Superior temporal gyrus (tissue), 1 donor: ENCODE measurements at regions not wholly inside any gene's neighbourhood (a gene's known extent, or its start where the extent isn't known, plus 50 kb on each side); places are given as distances from the start of the nearest gene placed in this dataset.

Source experiments
- DNase-seq: peaks from one replicate; pipeline ENCODE4 v3.0.0-alpha.2; 2016; ENCODE audit errors: extremely low spot score

DNA sequence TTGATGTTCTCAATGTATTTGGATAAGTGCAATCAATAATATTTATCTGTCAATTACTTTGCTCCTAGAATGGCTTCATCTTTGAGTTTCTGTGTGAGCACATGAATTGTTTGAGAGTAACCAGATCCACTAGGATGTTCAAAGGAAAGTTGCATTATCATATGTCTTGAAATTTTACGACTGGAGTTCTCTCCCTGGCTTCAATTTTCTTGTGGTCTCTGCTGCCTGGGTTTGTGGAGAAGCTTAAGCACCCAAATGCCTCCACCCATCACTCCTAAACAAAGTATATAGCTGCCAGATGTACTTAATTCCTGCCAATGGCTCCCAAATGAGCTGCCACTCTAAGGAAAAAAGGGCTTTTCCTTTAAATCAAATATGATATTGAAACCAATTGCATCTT lies 1149.4 kb upstream of the ZEB2 start:
- DNase-seq = no peak

GRCh38 chr2:145666552-145666951 lies 1146.6 kb upstream of the ZEB2 start:
- no peak for DNase-seq

GRCh38 chr2:145657265-145657664 lies 1137.3 kb upstream of the ZEB2 start:
- DNase-seq = no peak

DNA sequence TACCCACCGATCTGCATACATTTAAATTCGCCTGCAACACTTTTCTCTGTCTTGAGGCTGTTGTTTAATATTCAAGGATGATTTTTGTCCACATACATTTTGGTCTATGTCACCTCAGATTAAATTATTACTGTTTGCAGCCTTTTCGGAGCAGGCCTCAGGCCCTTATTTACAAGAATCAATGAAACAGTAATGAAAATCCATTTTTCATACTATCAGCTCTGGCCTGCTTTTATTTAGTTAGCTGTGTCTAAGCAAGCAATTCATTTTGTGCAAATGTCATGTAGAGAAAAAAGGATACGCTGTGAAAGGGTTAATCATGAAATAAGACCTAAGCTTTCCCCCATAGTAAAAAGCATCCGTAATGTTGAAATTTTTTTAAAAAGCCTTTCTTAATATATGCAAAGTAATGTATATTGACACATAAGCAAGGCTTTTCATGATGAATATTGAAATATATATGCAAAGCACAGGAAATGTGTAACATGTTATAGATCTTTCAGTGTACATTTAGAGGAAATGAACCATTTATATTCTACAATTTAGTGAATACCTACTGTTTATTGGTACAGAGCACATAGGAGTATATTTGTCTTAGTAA lies 1135.3 kb upstream of the ZEB2 start:
- DNase-seq = no peak

DNA sequence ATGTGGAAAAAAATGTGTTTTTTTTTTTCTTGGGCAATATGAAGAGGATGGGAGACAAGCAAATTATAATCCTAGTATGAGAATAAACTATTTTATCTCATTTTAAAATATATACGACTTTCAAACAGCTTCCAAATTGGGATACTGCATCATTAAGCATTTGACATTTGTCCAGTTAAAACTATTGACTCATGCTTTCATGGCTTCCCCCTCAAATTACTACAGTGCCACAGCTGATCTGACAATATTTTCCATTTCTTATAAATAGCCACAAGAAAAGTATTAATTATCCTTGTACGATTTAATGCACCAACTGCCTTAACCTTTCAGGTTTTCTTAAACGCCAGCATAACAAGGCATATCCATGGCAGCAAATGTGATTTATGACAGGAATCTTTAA lies 1134.8 kb upstream of the ZEB2 start:
- no peak for DNase-seq

DNA sequence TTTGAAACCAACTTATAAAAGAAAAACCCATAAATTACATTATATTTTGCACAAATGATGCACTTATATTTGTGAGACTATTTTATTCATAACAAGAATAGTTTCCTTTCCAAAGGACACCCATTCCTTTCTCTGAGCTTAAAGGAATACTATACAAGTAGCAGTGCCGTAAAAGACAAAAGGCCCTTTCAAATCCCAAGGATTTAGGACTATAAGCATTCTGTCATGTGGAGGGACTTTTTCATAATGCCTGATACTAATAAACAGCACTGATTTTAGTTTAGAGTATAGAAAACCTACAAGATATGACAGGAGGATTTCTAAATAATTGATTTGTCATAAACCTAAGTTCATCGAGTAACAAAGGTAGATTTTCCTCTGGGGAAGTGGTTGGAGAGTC lies 1134.2 kb upstream of the ZEB2 start:
- DNase-seq = no peak

DNA sequence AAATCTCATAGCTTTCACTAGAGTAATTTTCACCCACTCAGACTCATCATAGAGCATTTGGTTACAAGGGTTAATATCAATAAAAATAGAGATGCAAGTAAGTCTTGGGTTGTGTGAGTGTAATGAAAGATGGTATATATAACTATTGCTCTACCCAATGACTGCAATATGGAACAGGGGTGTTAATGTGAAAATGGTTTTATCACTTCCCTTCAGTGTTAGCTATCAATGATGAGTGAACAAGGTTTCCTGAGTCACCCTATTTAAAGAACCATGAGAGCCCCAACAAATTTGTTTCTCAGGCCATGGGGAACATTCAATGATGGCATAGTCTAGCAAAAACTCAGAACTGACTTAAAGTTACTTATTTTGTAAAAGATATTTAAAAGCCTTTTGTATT lies 1133.6 kb upstream of the ZEB2 start:
- no peak for DNase-seq

- no peak for DNase-seq
These were observed 1132.9 kb upstream of the ZEB2 start for GRCh38 chr2:145652571-145653545.

DNA sequence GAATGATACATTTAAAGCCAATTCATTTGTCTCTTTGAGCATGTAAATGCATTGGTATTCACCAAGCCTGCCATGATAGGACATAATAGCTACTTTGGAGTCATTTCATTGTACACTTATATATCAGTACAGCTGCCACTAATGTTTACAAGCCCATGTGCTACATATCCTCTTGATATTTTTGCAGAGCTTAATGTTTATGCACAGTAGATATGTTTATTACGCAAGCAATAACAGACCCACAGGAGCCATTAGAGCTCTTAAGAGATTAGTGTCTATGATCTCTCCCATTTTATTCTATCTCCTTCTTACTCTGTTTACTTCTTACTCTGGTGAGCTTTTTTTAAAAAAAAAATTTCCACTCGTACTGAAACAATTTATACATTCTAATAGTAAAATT lies 1132.1 kb upstream of the ZEB2 start:
- DNase-seq = no peak

DNA sequence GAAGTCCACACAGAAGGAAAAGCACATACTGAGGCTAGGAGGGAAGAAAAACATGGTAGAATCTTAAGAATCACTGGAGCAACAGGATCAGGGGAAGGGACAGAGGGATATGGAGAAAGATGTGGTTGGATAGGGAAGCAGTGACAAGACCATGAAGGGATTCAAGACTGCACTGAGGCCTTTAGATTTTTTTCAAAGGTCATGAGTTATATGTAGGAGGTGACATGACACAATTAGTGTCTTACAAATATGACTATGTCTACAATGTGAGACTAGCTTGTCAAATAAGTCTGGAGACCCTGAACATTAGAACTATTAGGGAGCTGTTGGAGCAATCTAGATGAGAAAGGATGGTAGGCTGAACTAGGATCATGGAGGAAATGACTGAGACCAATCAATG lies 1130.3 kb upstream of the ZEB2 start:
- DNase-seq = no peak

DNA sequence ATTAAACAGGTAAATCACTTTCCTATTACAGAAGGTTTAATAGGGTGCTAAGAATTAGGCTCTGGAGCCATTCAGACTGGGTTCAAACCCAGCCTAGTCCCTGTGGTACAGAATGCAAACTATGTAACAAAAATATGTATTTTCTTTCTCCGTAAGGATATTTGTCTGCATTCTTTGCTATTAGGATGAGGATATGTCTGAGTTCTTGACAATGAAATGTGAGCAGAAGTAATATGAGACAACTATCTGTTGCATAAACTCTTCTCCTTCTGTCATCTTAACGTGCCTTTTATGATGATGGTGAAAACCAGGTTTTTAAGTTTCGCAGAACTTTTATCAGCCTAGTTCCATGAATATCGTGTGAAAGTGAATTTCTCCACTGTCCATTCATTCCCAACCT lies 1129.1 kb upstream of the ZEB2 start:
- no peak for DNase-seq

GRCh38 chr2:145644820-145645302 lies 1124.9 kb upstream of the ZEB2 start:
- DNase-seq = no peak

- no peak for DNase-seq
These were observed 1118.8 kb upstream of the ZEB2 start for GRCh38 chr2:145638675-145639074.

DNA sequence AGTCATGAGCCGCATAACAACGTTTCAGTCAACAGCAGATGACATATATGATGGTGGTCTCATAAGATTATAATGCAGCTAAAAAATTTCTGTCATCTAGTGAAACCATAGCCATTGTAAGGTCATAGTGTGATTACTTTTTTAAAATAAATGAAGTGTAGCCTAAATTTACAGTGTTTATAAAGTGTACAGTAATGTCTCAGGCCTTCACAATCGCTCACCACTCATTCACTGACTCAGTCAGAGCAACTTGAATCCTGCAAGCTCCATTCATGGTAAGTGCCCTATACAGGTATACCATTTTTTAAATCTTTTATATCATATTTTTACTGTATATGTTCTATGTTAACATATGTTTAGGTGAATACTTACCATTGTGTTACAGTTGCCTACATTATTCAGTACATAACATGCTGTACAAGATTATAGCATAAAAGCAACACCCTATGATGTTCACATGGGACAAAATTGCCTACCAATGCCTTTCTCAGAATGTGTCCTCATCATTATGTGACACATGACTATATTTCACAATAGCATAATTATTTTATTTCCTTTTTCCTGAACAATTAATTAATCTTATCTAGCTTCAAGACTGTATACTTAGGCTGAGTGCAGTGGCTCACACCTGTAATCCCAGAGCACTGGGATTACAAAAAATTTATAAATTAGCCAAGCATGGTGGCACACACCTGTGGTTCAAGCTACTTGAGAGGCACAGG lies 1115.9 kb upstream of the ZEB2 start:
- DNase-seq = no peak

GRCh38 chr2:145631561-145631960 lies 1111.6 kb upstream of the ZEB2 start:
- no peak for DNase-seq

DNA sequence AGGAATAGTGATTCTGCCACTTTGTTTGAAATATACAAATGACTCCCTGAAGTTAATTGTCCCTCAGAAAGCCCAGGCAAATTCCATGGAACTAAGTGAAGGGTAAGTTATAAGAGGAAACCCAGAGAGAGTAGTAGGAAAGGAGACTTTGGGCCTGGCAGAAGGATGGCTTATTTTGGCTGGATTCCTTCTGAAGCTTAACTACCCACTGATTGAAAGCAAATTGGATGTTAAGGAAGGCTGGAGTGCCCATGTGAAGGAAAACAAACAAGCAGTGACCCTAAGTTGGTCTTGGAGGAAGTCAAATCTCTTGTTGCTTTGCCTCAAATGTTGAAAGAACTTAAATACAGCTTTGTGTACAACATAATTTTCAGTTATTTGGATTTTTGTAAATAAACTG lies 1106.4 kb upstream of the ZEB2 start:
- DNase-seq = no peak

- peak; percentile 54 for DNase-seq
These were observed 1105.2 kb upstream of the ZEB2 start for GRCh38 chr2:145625111-145625510.

DNA sequence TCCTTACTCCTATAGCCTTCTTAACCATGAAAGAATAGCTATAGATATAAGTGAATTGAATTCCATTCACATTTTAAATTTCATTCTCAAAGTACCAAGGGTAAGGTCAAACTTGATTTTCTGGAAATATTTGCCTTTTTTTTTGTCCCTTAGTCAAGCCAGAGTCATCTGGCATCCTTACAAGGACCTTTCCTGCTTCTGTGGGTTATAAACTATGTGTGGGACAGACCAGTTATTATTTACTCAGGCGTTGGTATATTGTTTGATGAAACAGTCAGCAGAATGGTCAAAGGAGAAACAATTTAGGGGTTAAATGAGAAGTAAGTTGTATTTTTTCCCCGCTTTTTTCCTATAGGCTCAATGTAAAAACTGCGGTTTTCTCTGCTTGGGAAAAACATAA lies 1103.2 kb upstream of the ZEB2 start:
- no peak for DNase-seq

GRCh38 chr2:145622285-145622684 lies 1102.4 kb upstream of the ZEB2 start:
- peak; percentile 6 for DNase-seq

GRCh38 chr2:145617906-145618305 lies 1098.0 kb upstream of the ZEB2 start:
- peak; percentile 6 for DNase-seq

DNA sequence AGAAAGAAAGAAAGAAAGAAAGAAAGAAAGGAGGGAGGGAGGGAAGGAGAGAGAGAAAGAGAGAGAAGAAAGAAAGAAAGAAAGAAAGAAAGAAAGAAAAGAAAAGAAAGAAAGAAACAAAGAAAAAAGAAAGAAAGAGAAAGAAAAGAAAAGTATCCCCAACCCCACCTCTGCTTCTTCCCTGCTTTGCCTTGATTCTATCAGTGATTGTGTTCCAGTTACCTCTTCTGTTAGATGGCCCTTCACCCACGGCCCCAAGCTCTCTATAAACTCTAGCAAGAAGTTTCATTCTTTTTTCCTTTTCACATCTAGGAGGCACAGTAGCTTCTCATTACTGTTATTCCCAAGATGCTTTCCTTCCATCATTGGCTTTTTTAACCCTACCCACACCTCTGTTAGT lies 1097.5 kb upstream of the ZEB2 start:
- DNase-seq = no peak

DNA sequence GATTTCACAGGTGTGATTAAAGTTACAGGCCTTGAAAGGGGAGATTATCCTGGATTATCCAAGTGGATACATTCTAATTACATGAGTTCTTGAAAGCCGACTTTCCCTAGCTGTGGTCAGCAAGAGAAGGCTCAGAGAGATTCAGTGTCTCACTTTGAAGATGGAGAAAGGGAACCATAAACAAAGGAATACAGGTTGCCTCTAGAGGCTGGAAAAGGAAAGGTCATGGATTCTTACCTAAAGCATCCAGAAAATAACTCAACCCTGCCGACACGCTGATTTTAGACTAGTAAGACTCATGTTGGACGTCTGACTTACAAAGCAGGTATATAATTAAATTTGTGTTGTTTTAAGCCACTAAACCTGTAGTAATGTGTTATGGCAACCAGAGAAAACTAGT lies 1095.7 kb upstream of the ZEB2 start:
- no peak for DNase-seq

DNA sequence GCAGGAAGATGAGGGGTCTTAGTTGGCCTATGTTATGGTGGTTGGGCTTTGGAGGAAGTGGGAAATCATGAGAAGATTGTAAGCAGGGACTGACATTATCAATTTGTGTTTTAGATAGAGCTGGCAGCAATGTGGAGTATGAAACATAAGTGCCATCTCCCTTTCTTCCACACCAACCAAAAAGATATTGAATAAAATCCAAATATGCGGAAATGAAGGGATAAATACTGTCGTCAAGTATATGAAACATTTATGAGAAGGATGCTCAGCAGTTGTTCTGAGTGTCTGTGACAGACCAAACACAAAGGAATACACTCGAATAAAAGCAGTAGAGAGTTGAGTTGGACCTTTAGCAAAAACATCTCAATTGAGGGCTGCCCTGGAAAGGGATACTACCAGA lies 1090.0 kb upstream of the ZEB2 start:
- no peak for DNase-seq
